Psoas muscle (tissue), 7 donors: ENCODE measurements at regions not wholly inside any gene's neighbourhood (a gene's known extent, or its start where the extent isn't known, plus 50 kb on each side); places are given as distances from the start of the nearest gene placed in this dataset.

Source experiments
- ATAC-seq, 4 donors: fragments of 200-7000 bp; cut with Tn5 transposase; one replicate each; pipeline ENCODE4 v1.9.1; 2020; ENCODE audit warnings: moderate library complexity in 3 of 4, mild to moderate bottlenecking in 2 of 4
- DNase-seq, 2 donors: peaks; one replicate each; pipeline ENCODE4 v3.0.0-alpha.2; 2020
- H3K27ac ChIP-seq: fragments of 200-600 bp; one replicate; pipeline ENCODE4 v1.8.0; 2022
- H3K27me3 ChIP-seq, 3 donors: fragments of 200-600 bp in 1 of 3; one replicate each; pipeline versions ENCODE4 v1.6.1 to v1.8.0; 2013 to 2022; ENCODE audit warnings: low read length in 2 of 3, mild to moderate bottlenecking in 2 of 3, moderate library complexity in 1 of 3; ENCODE audit not compliant: insufficient read depth in 3 of 3
- H3K36me3 ChIP-seq, 2 donors: fragments of 200-600 bp in 1 of 2; one replicate each; pipeline versions ENCODE4 v1.6.1 to v1.8.0; 2013 to 2022; ENCODE audit warnings: low read depth in 1 of 2, mild to moderate bottlenecking in 1 of 2, moderate library complexity in 1 of 2; ENCODE audit not compliant: insufficient read depth in 1 of 2
- H3K4me1 ChIP-seq: fragments of 200-600 bp; one replicate; pipeline ENCODE4 v1.8.0; 2022
- H3K4me3 ChIP-seq: fragments of 200-600 bp; one replicate; pipeline ENCODE4 v1.8.0; 2022; ENCODE audit warnings: mild to moderate bottlenecking
- H3K9me3 ChIP-seq: fragments of 200-600 bp; one replicate; pipeline ENCODE4 v1.8.0; 2022
- WGBS, 3 donors: extraction: QIAGEN DNeasy Blood & Tissue Kit; methylation state at CpG; one replicate each; pipeline versions ENCODE4 v1.1.6 to v1.1.7; 2013; 5-methylcytosine and 5-hydroxymethylcytosine counted together
- intact Hi-C, 2 donors: fragments of 100-400 bp; cut with DNase I; formaldehyde crosslinking; loops; one replicate each; pipeline versions ENCODE4 v1.11.0 to v1.14.2; 2022
- TF ChIP-seq, protein P1 (sequence below): fragments of 200-600 bp; IDR thresholded peaks from one replicate; pipeline ENCODE4 v1.8.0; 2022; ENCODE audit warnings: antibody characterized with exemption
- donor health status: healthy with polysubstance abuse.
- donor health status: DM: no; HTN: no; CAD: no; lungs with moderate emphysema.
- donor health status: Bipolar disorder and iron deficiency.
- donor health status: healthy.
- donor health status: DM: yes; HTN: yes; CAD: no.
- donor health status: DM: no; HTN: no; CAD: no.
- donor health status: DM: yes; HTN: yes; CAD: no.

DNA sequence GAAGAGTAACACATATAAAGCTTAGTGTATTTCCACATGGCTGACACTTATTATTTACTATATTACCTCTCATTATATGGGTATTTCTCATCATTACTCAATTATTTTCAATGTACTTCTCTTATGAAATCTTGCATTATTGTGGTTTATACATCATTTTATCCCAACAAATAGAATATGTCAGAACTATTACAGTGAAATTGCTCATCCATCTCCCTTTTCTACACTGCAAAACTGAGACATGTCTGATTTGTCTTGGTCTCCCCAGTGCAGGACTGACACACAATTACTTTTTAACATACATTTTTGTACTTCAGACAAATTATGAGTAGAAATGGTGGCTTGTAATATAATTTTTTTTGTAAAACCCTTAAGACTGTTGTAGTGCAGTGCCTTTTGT is 600.9 kb downstream of the PLCL1 start:
- intact Hi-C loops: no loop called here
- no peak for ATAC-seq
- Histone ChIP-seq H3K27ac (no peak overlapping the region), H3K4me3 (no peak overlapping the region), H3K27me3 (no peaks in the 10 kb centered on the region), H3K36me3 (no peaks in the 10 kb centered on the region), H3K9me3 (no peaks in the 10 kb centered on the region), H3K4me1 (no peaks in the 10 kb centered on the region)
- DNase-seq: no peak
- TF ChIP-seq, protein P1, sequence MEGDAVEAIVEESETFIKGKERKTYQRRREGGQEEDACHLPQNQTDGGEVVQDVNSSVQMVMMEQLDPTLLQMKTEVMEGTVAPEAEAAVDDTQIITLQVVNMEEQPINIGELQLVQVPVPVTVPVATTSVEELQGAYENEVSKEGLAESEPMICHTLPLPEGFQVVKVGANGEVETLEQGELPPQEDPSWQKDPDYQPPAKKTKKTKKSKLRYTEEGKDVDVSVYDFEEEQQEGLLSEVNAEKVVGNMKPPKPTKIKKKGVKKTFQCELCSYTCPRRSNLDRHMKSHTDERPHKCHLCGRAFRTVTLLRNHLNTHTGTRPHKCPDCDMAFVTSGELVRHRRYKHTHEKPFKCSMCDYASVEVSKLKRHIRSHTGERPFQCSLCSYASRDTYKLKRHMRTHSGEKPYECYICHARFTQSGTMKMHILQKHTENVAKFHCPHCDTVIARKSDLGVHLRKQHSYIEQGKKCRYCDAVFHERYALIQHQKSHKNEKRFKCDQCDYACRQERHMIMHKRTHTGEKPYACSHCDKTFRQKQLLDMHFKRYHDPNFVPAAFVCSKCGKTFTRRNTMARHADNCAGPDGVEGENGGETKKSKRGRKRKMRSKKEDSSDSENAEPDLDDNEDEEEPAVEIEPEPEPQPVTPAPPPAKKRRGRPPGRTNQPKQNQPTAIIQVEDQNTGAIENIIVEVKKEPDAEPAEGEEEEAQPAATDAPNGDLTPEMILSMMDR: no peak

- TF ChIP-seq, protein P1: no peak
- H3K4me3 ChIP-seq: no peak overlapping the region
- WGBS, 3 donors: 91 to 94% (median 92%) methylated on average over 1 of the region's 1 CpG
- no peak for ATAC-seq
- H3K27me3 ChIP-seq: no peaks in the 10 kb centered on the region
- no peaks in the 10 kb centered on the region for H3K36me3 ChIP-seq
- intact Hi-C loops: no loop called here
- no peak for DNase-seq
- H3K27ac ChIP-seq: no peak overlapping the region
- no peaks in the 10 kb centered on the region for H3K4me1 ChIP-seq
- H3K9me3 ChIP-seq: no peaks in the 10 kb centered on the region
These were observed 597.3 kb downstream of the PLCL1 start for GRCh38 chr2:198401644-198402043.

DNA sequence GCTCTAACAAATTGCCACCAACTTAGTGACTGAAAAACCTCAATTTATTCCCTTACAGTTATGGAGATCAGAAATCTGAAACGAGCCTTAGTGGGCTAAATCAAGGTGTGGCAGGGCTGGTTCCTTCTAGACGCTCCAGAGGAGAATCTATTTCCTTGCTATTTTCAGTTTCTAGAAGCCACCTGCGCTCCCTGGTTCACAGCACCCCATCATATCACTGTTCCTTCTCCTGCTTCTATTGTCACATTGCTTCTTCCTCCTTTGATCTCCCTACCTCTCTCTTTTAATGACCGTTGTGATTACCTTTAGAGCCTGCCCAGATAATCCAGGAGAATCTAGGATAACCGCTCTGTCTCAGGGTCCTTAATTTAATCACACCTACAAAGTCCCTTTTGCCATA is 596.6 kb downstream of the PLCL1 start:
- no peak overlapping the region for H3K4me3 ChIP-seq
- no peaks in the 10 kb centered on the region for H3K27me3 ChIP-seq
- intact Hi-C loops: no loop called here
- no peak for DNase-seq
- ATAC-seq: no peak
- TF ChIP-seq, protein P1: no peak
- H3K27ac ChIP-seq: no peak overlapping the region
- no peaks in the 10 kb centered on the region for H3K9me3 ChIP-seq
- no peaks in the 10 kb centered on the region for H3K4me1 ChIP-seq
- 54 to 63% (median 61%) methylated on average over 5 of the region's 5 CpGs for WGBS, 3 donors
- no peaks in the 10 kb centered on the region for H3K36me3 ChIP-seq

DNA sequence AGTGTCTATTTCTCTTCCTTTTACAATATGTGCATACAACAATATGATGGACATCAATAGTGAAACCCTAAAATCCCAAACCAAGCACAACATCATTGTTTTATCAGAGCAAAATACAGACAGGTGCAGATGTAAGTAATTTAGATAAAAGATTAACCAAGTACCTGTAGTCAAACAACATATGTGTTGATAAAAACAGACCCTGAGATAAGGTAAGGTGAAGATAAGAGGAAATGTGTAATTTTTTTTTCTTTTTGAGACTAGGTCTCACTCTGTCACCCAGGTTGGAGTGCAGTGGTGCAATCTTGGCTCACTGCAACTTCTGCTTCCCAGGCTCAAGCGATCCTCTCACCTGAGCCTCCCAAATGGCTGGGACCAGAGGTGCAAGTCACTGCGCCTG is 589.8 kb downstream of the PLCL1 start:
- no peak for DNase-seq
- Histone ChIP-seq H3K27ac (no peak overlapping the region), H3K36me3 (no peaks in the 10 kb centered on the region), H3K4me1 (no peaks in the 10 kb centered on the region), H3K4me3 (no peak overlapping the region), H3K9me3 (no peaks in the 10 kb centered on the region), H3K27me3 (no peaks in the 10 kb centered on the region)
- TF ChIP-seq, protein P1: no peak
- ATAC-seq: no peak
- 68 to 95% (median 93%) methylated on average over 2 of the region's 2 CpGs for WGBS, 3 donors
- intact Hi-C loops: no loop called here

DNA sequence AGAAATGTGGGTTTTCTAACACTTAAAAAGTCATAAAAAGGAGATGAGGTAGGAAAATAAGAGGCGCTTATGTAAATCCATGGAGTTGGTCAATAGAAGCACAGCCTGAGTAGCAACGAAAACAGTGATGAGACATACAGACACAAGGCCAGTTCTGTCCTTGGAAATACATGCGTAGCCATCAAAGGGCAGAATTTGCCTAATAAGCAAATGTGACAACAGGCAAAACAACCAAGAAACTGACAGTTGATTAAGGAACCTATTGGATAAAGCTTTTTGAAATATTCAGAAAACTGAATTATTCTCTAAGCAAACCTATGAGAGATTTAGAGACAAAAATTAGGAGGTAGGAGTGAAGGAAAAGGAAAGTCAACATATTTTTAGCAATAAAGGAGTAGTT is 586.3 kb downstream of the PLCL1 start:
- H3K36me3 ChIP-seq: no peaks in the 10 kb centered on the region
- intact Hi-C loops: no loop called here
- TF ChIP-seq, protein P1: no peak
- no peak for ATAC-seq
- H3K4me1 ChIP-seq: no peaks in the 10 kb centered on the region
- H3K27me3 ChIP-seq: no peaks in the 10 kb centered on the region
- 91 to 96% (median 95%) methylated on average over 3 of the region's 3 CpGs for WGBS, 3 donors
- no peak overlapping the region for H3K27ac ChIP-seq
- H3K9me3 ChIP-seq: no peaks in the 10 kb centered on the region
- no peak overlapping the region for H3K4me3 ChIP-seq
- DNase-seq: no peak
